ENCODE measurements at regions not wholly inside any gene's neighbourhood (a gene's known extent, or its start where the extent isn't known, plus 50 kb on each side); places are given as distances from the start of the nearest gene placed in this dataset.

DNA sequence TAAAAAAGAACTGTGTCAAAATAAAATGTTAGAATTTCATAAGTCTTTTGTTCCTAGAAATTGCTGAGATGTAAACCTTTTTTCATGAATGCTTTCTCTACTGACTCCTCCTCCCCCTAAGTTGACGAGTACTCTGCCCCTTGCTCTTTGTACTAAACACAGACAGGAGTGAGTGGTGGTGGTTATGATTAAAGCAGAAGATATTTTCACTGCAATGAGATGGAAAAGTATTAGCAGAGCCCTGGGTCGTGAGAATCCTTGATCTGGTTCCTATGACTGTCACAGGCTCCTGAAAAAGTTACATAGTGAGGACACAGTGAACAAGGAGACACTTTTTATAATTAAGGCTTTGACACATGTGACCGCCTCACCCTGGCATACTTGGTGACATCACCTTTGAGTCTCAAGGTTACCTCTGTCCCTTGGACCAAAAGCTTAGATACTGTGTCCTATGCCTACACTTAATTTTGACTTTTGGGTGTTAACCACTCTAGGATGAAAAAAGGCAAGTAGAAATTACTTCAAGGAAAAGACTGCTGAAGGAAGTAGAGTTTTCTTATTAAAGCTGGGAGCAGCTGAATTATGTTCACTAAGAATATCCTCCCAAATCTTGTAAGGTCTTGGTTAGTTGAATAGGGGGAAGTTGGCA is 130.4 kb upstream of the LYSMD4 start:
- Histone ChIP-seq H3K4me1 (ENCODE audit: control insufficient read depth in 4 of 4, insufficient read depth in 4 of 4, low read length in 3 of 4) (no peaks in the 10 kb centered on the region), H3K36me3 (ENCODE audit: control insufficient read depth in 4 of 4, insufficient read depth in 3 of 4, low read depth in 1 of 4, low read length in 3 of 4) (no peaks in the 10 kb centered on the region), H3K9ac (ENCODE audit: low read depth in 1 of 2, low read length in 2 of 2) (no peak overlapping the region), H3K27me3 (ENCODE audit: control insufficient read depth in 4 of 4, insufficient read depth in 4 of 4, low read length in 3 of 4) (no peaks in the 10 kb centered on the region), H3K4me3 (ENCODE audit: low read depth in 1 of 3, low read length in 3 of 3) (no peak overlapping the region), H3K9me3 (ENCODE audit: control insufficient read depth in 4 of 4, low read length in 3 of 4) (no peaks in the 10 kb centered on the region), H3K27ac (ENCODE audit: low read depth in 1 of 2, low read length in 2 of 2) (no peak overlapping the region)
- WGBS = 59% methylated on average over 3 of the region's 3 CpGs
- DNase-seq (ENCODE audit: low spot score) = no peak
- TF ChIP-seq RXRA (IDR thresholded peaks at IDR 0.05) = no peak
- TF ChIP-seq SP1 (IDR thresholded peaks at IDR 0.05) = no peak
- TF ChIP-seq, protein P1, sequence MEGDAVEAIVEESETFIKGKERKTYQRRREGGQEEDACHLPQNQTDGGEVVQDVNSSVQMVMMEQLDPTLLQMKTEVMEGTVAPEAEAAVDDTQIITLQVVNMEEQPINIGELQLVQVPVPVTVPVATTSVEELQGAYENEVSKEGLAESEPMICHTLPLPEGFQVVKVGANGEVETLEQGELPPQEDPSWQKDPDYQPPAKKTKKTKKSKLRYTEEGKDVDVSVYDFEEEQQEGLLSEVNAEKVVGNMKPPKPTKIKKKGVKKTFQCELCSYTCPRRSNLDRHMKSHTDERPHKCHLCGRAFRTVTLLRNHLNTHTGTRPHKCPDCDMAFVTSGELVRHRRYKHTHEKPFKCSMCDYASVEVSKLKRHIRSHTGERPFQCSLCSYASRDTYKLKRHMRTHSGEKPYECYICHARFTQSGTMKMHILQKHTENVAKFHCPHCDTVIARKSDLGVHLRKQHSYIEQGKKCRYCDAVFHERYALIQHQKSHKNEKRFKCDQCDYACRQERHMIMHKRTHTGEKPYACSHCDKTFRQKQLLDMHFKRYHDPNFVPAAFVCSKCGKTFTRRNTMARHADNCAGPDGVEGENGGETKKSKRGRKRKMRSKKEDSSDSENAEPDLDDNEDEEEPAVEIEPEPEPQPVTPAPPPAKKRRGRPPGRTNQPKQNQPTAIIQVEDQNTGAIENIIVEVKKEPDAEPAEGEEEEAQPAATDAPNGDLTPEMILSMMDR (IDR thresholded peaks at IDR 0.05; ENCODE audit: low read depth, low read length, missing input control) = no peak
- TF ChIP-seq HNF4A (conservative IDR thresholded peaks at IDR 0.05) = no peak
- TF ChIP-seq, protein P2, sequence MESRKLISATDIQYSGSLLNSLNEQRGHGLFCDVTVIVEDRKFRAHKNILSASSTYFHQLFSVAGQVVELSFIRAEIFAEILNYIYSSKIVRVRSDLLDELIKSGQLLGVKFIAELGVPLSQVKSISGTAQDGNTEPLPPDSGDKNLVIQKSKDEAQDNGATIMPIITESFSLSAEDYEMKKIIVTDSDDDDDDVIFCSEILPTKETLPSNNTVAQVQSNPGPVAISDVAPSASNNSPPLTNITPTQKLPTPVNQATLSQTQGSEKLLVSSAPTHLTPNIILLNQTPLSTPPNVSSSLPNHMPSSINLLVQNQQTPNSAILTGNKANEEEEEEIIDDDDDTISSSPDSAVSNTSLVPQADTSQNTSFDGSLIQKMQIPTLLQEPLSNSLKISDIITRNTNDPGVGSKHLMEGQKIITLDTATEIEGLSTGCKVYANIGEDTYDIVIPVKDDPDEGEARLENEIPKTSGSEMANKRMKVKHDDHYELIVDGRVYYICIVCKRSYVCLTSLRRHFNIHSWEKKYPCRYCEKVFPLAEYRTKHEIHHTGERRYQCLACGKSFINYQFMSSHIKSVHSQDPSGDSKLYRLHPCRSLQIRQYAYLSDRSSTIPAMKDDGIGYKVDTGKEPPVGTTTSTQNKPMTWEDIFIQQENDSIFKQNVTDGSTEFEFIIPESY (IDR thresholded peaks at IDR 0.05) = no peak
- no peak for TF ChIP-seq TAF1 (conservative IDR thresholded peaks at IDR 0.05)
- no peak for TF ChIP-seq RAD21 (IDR thresholded peaks at IDR 0.05)
- no peak for TF ChIP-seq FOXA2 (IDR thresholded peaks at IDR 0.05)
- TF ChIP-seq JUND (IDR thresholded peaks at IDR 0.05) = no peak
- TF ChIP-seq YY1 (IDR thresholded peaks at IDR 0.05) = no peak
- no peak for TF ChIP-seq EGR1 (IDR thresholded peaks at IDR 0.05; ENCODE audit: low read depth in 2 of 2)

DNA sequence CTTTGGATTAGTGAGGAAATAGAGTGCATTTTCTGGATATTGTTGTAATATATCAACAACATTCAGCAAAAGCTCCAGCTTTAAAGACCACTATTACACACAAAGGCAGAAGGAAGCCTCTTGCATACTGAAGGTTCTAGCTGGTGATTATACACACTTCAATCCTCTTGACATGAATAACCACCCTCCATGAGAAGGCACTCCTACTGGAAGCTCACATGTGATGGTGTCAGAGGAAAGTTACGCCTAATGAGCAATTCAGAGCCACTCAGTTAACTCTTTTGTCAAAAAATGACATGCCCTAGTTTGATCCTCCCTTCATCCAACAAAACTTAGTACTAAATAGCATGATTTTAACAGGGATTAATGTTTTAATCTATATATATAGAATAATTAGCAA is 124.6 kb upstream of the LYSMD4 start:
- H3K27me3 ChIP-seq (ENCODE audit: control insufficient read depth in 4 of 4, insufficient read depth in 4 of 4, low read length in 3 of 4) = no peaks in the 10 kb centered on the region
- TF ChIP-seq, protein P3, sequence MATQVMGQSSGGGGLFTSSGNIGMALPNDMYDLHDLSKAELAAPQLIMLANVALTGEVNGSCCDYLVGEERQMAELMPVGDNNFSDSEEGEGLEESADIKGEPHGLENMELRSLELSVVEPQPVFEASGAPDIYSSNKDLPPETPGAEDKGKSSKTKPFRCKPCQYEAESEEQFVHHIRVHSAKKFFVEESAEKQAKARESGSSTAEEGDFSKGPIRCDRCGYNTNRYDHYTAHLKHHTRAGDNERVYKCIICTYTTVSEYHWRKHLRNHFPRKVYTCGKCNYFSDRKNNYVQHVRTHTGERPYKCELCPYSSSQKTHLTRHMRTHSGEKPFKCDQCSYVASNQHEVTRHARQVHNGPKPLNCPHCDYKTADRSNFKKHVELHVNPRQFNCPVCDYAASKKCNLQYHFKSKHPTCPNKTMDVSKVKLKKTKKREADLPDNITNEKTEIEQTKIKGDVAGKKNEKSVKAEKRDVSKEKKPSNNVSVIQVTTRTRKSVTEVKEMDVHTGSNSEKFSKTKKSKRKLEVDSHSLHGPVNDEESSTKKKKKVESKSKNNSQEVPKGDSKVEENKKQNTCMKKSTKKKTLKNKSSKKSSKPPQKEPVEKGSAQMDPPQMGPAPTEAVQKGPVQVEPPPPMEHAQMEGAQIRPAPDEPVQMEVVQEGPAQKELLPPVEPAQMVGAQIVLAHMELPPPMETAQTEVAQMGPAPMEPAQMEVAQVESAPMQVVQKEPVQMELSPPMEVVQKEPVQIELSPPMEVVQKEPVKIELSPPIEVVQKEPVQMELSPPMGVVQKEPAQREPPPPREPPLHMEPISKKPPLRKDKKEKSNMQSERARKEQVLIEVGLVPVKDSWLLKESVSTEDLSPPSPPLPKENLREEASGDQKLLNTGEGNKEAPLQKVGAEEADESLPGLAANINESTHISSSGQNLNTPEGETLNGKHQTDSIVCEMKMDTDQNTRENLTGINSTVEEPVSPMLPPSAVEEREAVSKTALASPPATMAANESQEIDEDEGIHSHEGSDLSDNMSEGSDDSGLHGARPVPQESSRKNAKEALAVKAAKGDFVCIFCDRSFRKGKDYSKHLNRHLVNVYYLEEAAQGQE (IDR thresholded peaks at IDR 0.05) = no peak
- TF ChIP-seq EGR1 (IDR thresholded peaks at IDR 0.05; ENCODE audit: low read depth in 2 of 2) (no peak), JUND (IDR thresholded peaks at IDR 0.05) (no peak), HNF4G (IDR thresholded peaks at IDR 0.05) (no peak), TAF1 (conservative IDR thresholded peaks at IDR 0.05) (no peak), YY1 (IDR thresholded peaks at IDR 0.05) (no peak), SP1 (IDR thresholded peaks at IDR 0.05) (no peak), RAD21 (IDR thresholded peaks at IDR 0.05) (no peak), FOXA2 (IDR thresholded peaks at IDR 0.05) (no peak), NR2F2 (IDR thresholded peaks at IDR 0.05) (no peak), HNF4A (conservative IDR thresholded peaks at IDR 0.05) (no peak), FOXA1 (IDR thresholded peaks at IDR 0.05) (no peak), RXRA (IDR thresholded peaks at IDR 0.05) (no peak), GABPA (IDR thresholded peaks at IDR 0.05 in 1 of 2, conservative IDR thresholded peaks at IDR 0.05 in 1 of 2) (no peak)
- TF ChIP-seq, protein P2 (IDR thresholded peaks at IDR 0.05) = no peak
- TF ChIP-seq, protein P4, sequence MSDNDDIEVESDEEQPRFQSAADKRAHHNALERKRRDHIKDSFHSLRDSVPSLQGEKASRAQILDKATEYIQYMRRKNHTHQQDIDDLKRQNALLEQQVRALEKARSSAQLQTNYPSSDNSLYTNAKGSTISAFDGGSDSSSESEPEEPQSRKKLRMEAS (IDR thresholded peaks at IDR 0.05) = no peak
- TF ChIP-seq, protein P1 (IDR thresholded peaks at IDR 0.05; ENCODE audit: low read depth, low read length, missing input control) = no peak
- TF ChIP-seq, protein P5, sequence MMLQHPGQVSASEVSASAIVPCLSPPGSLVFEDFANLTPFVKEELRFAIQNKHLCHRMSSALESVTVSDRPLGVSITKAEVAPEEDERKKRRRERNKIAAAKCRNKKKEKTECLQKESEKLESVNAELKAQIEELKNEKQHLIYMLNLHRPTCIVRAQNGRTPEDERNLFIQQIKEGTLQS (IDR thresholded peaks at IDR 0.05) = no peak
- DNase-seq (ENCODE audit: low spot score) = no peak
- H3K27ac ChIP-seq (ENCODE audit: low read depth in 1 of 2, low read length in 2 of 2) = no peak overlapping the region
- no peak overlapping the region for H3K4me3 ChIP-seq (ENCODE audit: low read depth in 1 of 3, low read length in 3 of 3)
- H3K9me3 ChIP-seq (ENCODE audit: control insufficient read depth in 4 of 4, low read length in 3 of 4) = no peaks in the 10 kb centered on the region
- no peaks in the 10 kb centered on the region for H3K36me3 ChIP-seq (ENCODE audit: control insufficient read depth in 4 of 4, insufficient read depth in 3 of 4, low read depth in 1 of 4, low read length in 3 of 4)
- no peak overlapping the region for H3K9ac ChIP-seq (ENCODE audit: low read depth in 1 of 2, low read length in 2 of 2)
- WGBS = 92% methylated on average over 1 of the region's 1 CpG
- no peaks in the 10 kb centered on the region for H3K4me1 ChIP-seq (ENCODE audit: control insufficient read depth in 4 of 4, insufficient read depth in 4 of 4, low read length in 3 of 4)

Measured in liver (tissue), 8 donors.